Naive thymus-derived CD8-positive, alpha-beta T cell (primary cell): ENCODE measurements at regions not wholly inside any gene's neighbourhood (a gene's known extent, or its start where the extent isn't known, plus 50 kb on each side); places are given as distances from the start of the nearest gene placed in this dataset.
"Not testable (repeated sequence)": the region's sequence is repeated elsewhere in the genome, so short reads cannot be mapped to it uniquely, and the experiment has no call there.

ENCODE experiments used
- ATAC-seq, 2 donors: fragments of 150-1000 bp; cut with Tn5 transposase in 1 of 2; sonication (Bioruptor Pico), chemical (Tn5 transposase) in 1 of 2; 1 replicate in 1 of 2; 2 replicates in 1 of 2; pipeline ENCODE4 v1.10.0; 2021; ENCODE audit warnings: mild to moderate bottlenecking in 2 of 2, moderate library complexity in 2 of 2
- POLR2A ChIA-PET: fragments of 350-600 bp; sonication (Branson Sonifier 250); formaldehyde crosslinking; loops from one replicate; lab custom pipeline; 2021; ENCODE audit warnings: antibody characterized with exemption; lab: Charles Lee
- DNase-seq, 10 donors: peaks; one replicate each; pipeline versions ENCODE4 v3.0.0 to v3.0.0-alpha.2; 2020 to 2022
- H3K27ac Mint-ChIP-seq, 10 donors: one replicate each; pipeline ENCODE4 v1.8.0; 2020 to 2022; ENCODE audit warnings: mild to moderate bottlenecking in 10 of 10, mixed read lengths in 10 of 10, moderate library complexity in 4 of 10, inconsistent platforms in 1 of 10
- H3K27me3 Mint-ChIP-seq, 5 donors: one replicate each; pipeline ENCODE4 v1.8.0; 2021 to 2022; ENCODE audit warnings: mixed read lengths in 5 of 5
- H3K36me3 Mint-ChIP-seq, 3 donors: one replicate each; pipeline ENCODE4 v1.8.0; 2020 to 2022; ENCODE audit warnings: mixed read lengths in 3 of 3, mild to moderate bottlenecking in 2 of 3, inconsistent platforms in 1 of 3
- H3K4me1 Mint-ChIP-seq, 4 donors: one replicate each; pipeline ENCODE4 v1.8.0; 2021 to 2022; ENCODE audit warnings: mixed read lengths in 4 of 4
- H3K4me3 Mint-ChIP-seq, 10 donors: one replicate each; pipeline ENCODE4 v1.8.0; 2020 to 2022; ENCODE audit warnings: mild to moderate bottlenecking in 10 of 10, mixed read lengths in 10 of 10, moderate library complexity in 6 of 10, inconsistent platforms in 1 of 10
- H3K9me3 Mint-ChIP-seq, 9 donors: one replicate each; pipeline ENCODE4 v1.8.0; 2020 to 2022; ENCODE audit warnings: mixed read lengths in 9 of 9, mild to moderate bottlenecking in 3 of 9, inconsistent platforms in 1 of 9, moderate library complexity in 1 of 9

- POLR2A ChIA-PET: no interaction called here
- no peak for ATAC-seq
- no peak overlapping the region for H3K4me3 Mint-ChIP-seq
Measured at GRCh38 chr2:117335967-117336366, 478.5 kb upstream of the DDX18 start.

GRCh38 chr2:117336496-117336895 lies 478.0 kb upstream of the DDX18 start:
- Mint-ChIP-seq H3K9me3 (peaks cover 0 to 11% (median 2%) of the 10 kb centered on the region in 9 donors), H3K27me3 (no peaks in the 10 kb centered on the region), H3K4me3 (no peak overlapping the region), H3K4me1 (no peaks in the 10 kb centered on the region), H3K27ac (no peak overlapping the region), H3K36me3 (no peaks in the 10 kb centered on the region)
- POLR2A ChIA-PET: no interaction called here
- ATAC-seq: no peak
- DNase-seq: no peak

More at GRCh38 chr2:117335967-117336366, 478.5 kb upstream of the DDX18 start:
- H3K27me3 Mint-ChIP-seq: no peaks in the 10 kb centered on the region
- no peak overlapping the region for H3K27ac Mint-ChIP-seq
- no peak for DNase-seq
- H3K36me3 Mint-ChIP-seq: no peaks in the 10 kb centered on the region
- peaks cover 0 to 11% (median 0%) of the 10 kb centered on the region in 9 donors for H3K9me3 Mint-ChIP-seq
- H3K4me1 Mint-ChIP-seq: no peaks in the 10 kb centered on the region

- H3K4me1 Mint-ChIP-seq, ATAC-seq, H3K27me3 Mint-ChIP-seq, DNase-seq, H3K4me3 Mint-ChIP-seq, H3K36me3 Mint-ChIP-seq, POLR2A ChIA-PET, H3K27ac Mint-ChIP-seq: not testable (repeated sequence)
- peaks cover 0 to 11% (median 2%) of the 10 kb centered on the region in 9 donors for H3K9me3 Mint-ChIP-seq
Measured at GRCh38 chr2:117337981-117338380, 476.5 kb upstream of the DDX18 start.

GRCh38 chr2:117339980-117340379 lies 474.5 kb upstream of the DDX18 start:
- Mint-ChIP-seq H3K4me3 (no peak overlapping the region), H3K27me3 (no peaks in the 10 kb centered on the region), H3K4me1 (no peaks in the 10 kb centered on the region), H3K27ac (no peak overlapping the region), H3K9me3 (peaks cover 0 to 15% (median 6%) of the 10 kb centered on the region in 9 donors), H3K36me3 (no peaks in the 10 kb centered on the region)
- DNase-seq: no peak
- POLR2A ChIA-PET: no interaction called here
- ATAC-seq: no peak

DNA sequence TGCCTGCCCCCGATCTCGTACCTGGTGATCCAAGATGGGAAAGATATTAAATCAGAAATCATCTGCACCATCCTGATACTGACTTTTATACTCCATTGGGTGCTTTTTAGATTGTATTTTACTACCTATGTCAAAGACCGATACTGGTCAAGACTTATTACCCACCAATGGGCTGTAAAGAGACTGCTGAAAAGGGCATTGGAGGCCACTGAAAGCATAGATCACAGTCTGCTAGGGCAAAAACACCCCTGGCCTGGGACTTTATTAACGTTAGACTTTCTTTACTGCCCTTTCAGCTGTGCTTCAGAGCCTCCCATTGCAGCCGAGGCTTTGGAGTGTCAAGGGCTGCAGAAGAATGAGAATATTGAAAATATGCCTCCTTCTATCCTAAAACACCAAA lies 472.8 kb upstream of the DDX18 start:
- POLR2A ChIA-PET: no interaction called here
- H3K36me3 Mint-ChIP-seq: no peaks in the 10 kb centered on the region
- H3K27me3 Mint-ChIP-seq: no peaks in the 10 kb centered on the region
- no peak overlapping the region for H3K4me3 Mint-ChIP-seq
- ATAC-seq (no peak), DNase-seq (no peak)
- no peak overlapping the region for H3K27ac Mint-ChIP-seq
- no peaks in the 10 kb centered on the region for H3K4me1 Mint-ChIP-seq
- peaks cover 0 to 18% (median 8%) of the 10 kb centered on the region in 9 donors for H3K9me3 Mint-ChIP-seq

- Mint-ChIP-seq H3K27ac (no peak overlapping the region), H3K27me3 (no peaks in the 10 kb centered on the region), H3K36me3 (no peaks in the 10 kb centered on the region)
Measured at GRCh38 chr2:117342415-117342814, 472.1 kb upstream of the DDX18 start.

GRCh38 chr2:117349687-117350086 lies 464.8 kb upstream of the DDX18 start:
- POLR2A ChIA-PET: no interaction called here
- Mint-ChIP-seq H3K27me3 (no peaks in the 10 kb centered on the region), H3K4me1 (no peaks in the 10 kb centered on the region), H3K4me3 (no peak overlapping the region), H3K27ac (no peak overlapping the region), H3K9me3 (peaks cover 4 to 43% (median 13%) of the 10 kb centered on the region in 9 donors), H3K36me3 (no peaks in the 10 kb centered on the region)
- DNase-seq: no peak
- ATAC-seq: no peak

More at GRCh38 chr2:117342415-117342814, 472.1 kb upstream of the DDX18 start:
- ATAC-seq: no peak
- Mint-ChIP-seq H3K9me3 (peaks cover 0 to 23% (median 8%) of the 10 kb centered on the region in 9 donors), H3K4me3 (no peak overlapping the region), H3K4me1 (no peaks in the 10 kb centered on the region)
- POLR2A ChIA-PET: no interaction called here
- no peak for DNase-seq

GRCh38 chr2:117351396-117351795 lies 463.1 kb upstream of the DDX18 start:
- H3K27ac Mint-ChIP-seq: no peak overlapping the region
- ATAC-seq (no peak), DNase-seq (no peak)
- POLR2A ChIA-PET: no interaction called here
- no peaks in the 10 kb centered on the region for H3K27me3 Mint-ChIP-seq
- no peaks in the 10 kb centered on the region for H3K36me3 Mint-ChIP-seq
- H3K4me3 Mint-ChIP-seq: no peak overlapping the region
- H3K4me1 Mint-ChIP-seq: no peaks in the 10 kb centered on the region
- peaks cover 4 to 38% (median 17%) of the 10 kb centered on the region in 9 donors for H3K9me3 Mint-ChIP-seq

GRCh38 chr2:117359266-117359914 lies 455.1 kb upstream of the DDX18 start:
- ATAC-seq (no peak), DNase-seq (no peak)
- Mint-ChIP-seq H3K4me1 (no peaks in the 10 kb centered on the region), H3K27ac (no peak overlapping the region), H3K4me3 (no peak overlapping the region), H3K36me3 (no peaks in the 10 kb centered on the region), H3K27me3 (no peaks in the 10 kb centered on the region), H3K9me3 (peaks cover 2 to 24% (median 8%) of the 10 kb centered on the region in 9 donors)
- POLR2A ChIA-PET: no interaction called here

DNA sequence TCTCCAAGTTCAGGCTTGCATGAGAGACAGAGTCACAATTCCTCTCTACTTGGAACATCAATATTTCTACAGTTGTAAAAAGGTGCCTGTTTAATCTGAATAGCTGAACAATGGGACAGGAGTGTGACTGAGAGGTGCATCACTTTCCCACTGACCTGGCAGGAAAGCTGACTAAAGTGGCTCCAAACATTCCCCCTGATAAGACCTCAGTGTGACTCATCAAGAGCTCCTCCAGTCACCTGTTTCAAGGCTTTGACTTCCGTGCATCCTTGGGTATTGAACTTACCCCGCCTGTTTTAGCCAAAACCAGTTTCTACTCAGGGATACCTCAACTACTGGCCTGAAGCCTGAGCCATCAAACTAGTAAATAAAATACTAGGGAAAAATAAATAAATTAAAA lies 453.9 kb upstream of the DDX18 start:
- Mint-ChIP-seq H3K9me3 (peaks cover 2 to 29% (median 11%) of the 10 kb centered on the region in 9 donors), H3K27ac (no peak overlapping the region), H3K4me1 (no peaks in the 10 kb centered on the region), H3K27me3 (no peaks in the 10 kb centered on the region), H3K36me3 (no peaks in the 10 kb centered on the region), H3K4me3 (no peak overlapping the region)
- no peak for ATAC-seq
- no peak for DNase-seq
- POLR2A ChIA-PET: no interaction called here

DNA sequence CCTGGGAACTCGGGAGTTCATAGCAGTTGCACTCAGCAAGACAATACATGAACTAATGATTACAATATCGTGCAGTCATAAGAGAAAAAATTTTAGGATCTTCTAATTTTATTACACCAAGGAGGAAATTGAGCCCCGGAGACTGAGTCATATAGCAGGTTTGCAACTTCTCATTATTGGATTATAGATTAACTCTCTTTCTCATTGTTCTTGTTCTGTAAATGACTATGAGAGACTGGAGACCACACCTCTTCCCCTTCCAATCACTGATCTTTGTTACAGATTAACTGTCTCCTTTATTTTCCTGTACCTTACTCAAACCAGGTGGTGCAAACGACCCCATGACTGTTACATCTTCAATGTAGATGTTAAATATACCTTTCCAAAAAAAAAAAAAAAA lies 435.8 kb upstream of the DDX18 start:
- Mint-ChIP-seq H3K4me3 (no peak overlapping the region), H3K4me1 (no peaks in the 10 kb centered on the region), H3K9me3 (peaks cover 0 to 25% (median 3%) of the 10 kb centered on the region in 9 donors), H3K27ac (no peak overlapping the region), H3K27me3 (no peaks in the 10 kb centered on the region), H3K36me3 (no peaks in the 10 kb centered on the region)
- no peak for ATAC-seq
- DNase-seq: no peak
- POLR2A ChIA-PET: no interaction called here

DNA sequence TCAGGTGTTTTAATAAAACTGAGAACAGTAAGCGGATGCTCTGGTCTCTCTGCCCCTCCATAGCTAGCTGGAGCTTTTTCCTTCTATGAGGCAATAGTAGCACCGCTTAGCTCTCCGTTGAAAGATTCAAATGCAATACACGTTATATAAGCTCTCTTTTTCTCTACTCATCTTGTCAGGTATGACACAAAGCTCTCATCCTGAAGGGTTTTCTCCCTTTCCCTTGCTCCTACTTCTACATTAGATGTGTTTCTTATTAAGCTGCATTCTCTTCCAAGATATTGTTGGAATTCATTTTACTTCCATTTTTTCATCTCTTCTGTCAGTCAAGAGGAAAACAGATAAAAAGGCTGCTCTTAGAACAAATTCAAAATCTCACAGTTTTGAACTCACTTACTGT lies 434.6 kb upstream of the DDX18 start:
- no peaks in the 10 kb centered on the region for H3K4me1 Mint-ChIP-seq
- H3K27me3 Mint-ChIP-seq: no peaks in the 10 kb centered on the region
- DNase-seq: no peak
- H3K27ac Mint-ChIP-seq: no peak overlapping the region
- POLR2A ChIA-PET: no interaction called here
- no peak overlapping the region for H3K4me3 Mint-ChIP-seq
- H3K36me3 Mint-ChIP-seq: no peaks in the 10 kb centered on the region
- no peak for ATAC-seq
- H3K9me3 Mint-ChIP-seq: peaks cover 0 to 22% (median 3%) of the 10 kb centered on the region in 9 donors

- H3K36me3 Mint-ChIP-seq, ATAC-seq, POLR2A ChIA-PET: not testable (repeated sequence)
Measured at GRCh38 chr2:117383997-117384396, 430.5 kb upstream of the DDX18 start.

GRCh38 chr2:117396161-117396560 lies 418.3 kb upstream of the DDX18 start:
- DNase-seq (no peak), ATAC-seq (no peak)
- H3K4me3 Mint-ChIP-seq: no peak overlapping the region
- POLR2A ChIA-PET: no interaction called here
- H3K27me3 Mint-ChIP-seq: no peaks in the 10 kb centered on the region
- peaks cover 3 to 26% (median 10%) of the 10 kb centered on the region in 9 donors for H3K9me3 Mint-ChIP-seq
- H3K27ac Mint-ChIP-seq: no peak overlapping the region
- H3K4me1 Mint-ChIP-seq: peaks cover 0 to 2% (median 0%) of the 10 kb centered on the region in 4 donors
- no peaks in the 10 kb centered on the region for H3K36me3 Mint-ChIP-seq

More at GRCh38 chr2:117383997-117384396, 430.5 kb upstream of the DDX18 start:
- H3K4me3 Mint-ChIP-seq, H3K4me1 Mint-ChIP-seq, H3K27me3 Mint-ChIP-seq, DNase-seq, H3K27ac Mint-ChIP-seq: not testable (repeated sequence)
- peaks cover 8 to 40% (median 14%) of the 10 kb centered on the region in 9 donors for H3K9me3 Mint-ChIP-seq
